AG04449 (cell line): ENCODE measurements at regions not wholly inside any gene's neighbourhood (a gene's known extent, or its start where the extent isn't known, plus 50 kb on each side); places are given as distances from the start of the nearest gene placed in this dataset.
"Not testable (repeated sequence)": the region's sequence is repeated elsewhere in the genome, so short reads cannot be mapped to it uniquely, and the experiment has no call there.

Source experiments
- CTCF ChIA-PET: fragments of 350-600 bp; formaldehyde crosslinking; extraction: SDS; loops from one replicate; lab custom pipeline; 2021; ENCODE audit warnings: antibody characterized with exemption; lab: Yijun Ruan, JAX
- POLR2A ChIA-PET: fragments of 400-600, 350-600 bp; formaldehyde crosslinking; extraction: SDS; loops from one replicate; lab custom pipeline; 2020; ENCODE audit warnings: antibody characterized with exemption, inconsistent platforms; lab: Yijun Ruan, JAX
- DNase-seq: peaks from one replicate; pipeline ENCODE4 v3.0.0-alpha.2; 2010; ENCODE audit warnings: low read depth, low spot score
- H3K4me3 ChIP-seq: 2 replicates; pipeline ENCODE4 v1.5.1; 2011; ENCODE audit warnings: low read depth, mild to moderate bottlenecking, control low read depth, low read length
- TF ChIP-seq, protein P1 (sequence below): IDR thresholded peaks from one replicate; pipeline ENCODE4 v1.5.1; 2011; ENCODE audit warnings: mild to moderate bottlenecking, moderate library complexity, low read length, control low read depth, inconsistent platforms; ENCODE audit not compliant: insufficient read depth; ENCODE audit errors: missing control alignments

GRCh38 chr14:84929086-84929485 is 600.9 kb upstream of the FLRT2 start:
- no peak for DNase-seq
- CTCF ChIA-PET, result no interaction called here
- TF ChIP-seq, protein P1, sequence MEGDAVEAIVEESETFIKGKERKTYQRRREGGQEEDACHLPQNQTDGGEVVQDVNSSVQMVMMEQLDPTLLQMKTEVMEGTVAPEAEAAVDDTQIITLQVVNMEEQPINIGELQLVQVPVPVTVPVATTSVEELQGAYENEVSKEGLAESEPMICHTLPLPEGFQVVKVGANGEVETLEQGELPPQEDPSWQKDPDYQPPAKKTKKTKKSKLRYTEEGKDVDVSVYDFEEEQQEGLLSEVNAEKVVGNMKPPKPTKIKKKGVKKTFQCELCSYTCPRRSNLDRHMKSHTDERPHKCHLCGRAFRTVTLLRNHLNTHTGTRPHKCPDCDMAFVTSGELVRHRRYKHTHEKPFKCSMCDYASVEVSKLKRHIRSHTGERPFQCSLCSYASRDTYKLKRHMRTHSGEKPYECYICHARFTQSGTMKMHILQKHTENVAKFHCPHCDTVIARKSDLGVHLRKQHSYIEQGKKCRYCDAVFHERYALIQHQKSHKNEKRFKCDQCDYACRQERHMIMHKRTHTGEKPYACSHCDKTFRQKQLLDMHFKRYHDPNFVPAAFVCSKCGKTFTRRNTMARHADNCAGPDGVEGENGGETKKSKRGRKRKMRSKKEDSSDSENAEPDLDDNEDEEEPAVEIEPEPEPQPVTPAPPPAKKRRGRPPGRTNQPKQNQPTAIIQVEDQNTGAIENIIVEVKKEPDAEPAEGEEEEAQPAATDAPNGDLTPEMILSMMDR, result no peak
- no peak overlapping the region for H3K4me3 ChIP-seq
- POLR2A ChIA-PET, result no interaction called here

GRCh38 chr14:84929834-84930233 is 600.1 kb upstream of the FLRT2 start:
- ChIA-PET POLR2A (no interaction called here), CTCF (no interaction called here)
- TF ChIP-seq, protein P1, result no peak
- DNase-seq, result no peak
- H3K4me3 ChIP-seq, result no peak overlapping the region

DNA sequence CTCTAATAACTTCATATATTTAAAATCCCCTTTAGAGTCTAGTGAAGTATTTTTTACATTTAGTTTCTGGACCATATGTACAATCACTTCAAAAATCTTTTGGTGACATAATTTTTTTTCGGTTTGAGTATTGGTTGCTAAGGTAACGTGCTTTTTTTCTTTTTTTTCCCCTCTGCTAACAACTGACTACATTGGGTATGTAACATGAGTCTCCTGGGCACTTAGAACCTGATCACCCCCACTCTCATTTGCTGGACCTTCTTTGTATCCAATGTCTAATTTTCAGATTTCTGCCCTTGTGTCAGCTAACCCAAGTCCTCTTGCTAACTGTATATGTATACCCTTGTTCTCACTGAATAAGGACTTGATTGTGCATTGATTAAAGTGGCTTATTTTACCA is 592.9 kb upstream of the FLRT2 start:
- ChIA-PET POLR2A (no interaction called here), CTCF (no interaction called here)
- no peak for DNase-seq
- H3K4me3 ChIP-seq, result no peak overlapping the region
- TF ChIP-seq, protein P1, result no peak

DNA sequence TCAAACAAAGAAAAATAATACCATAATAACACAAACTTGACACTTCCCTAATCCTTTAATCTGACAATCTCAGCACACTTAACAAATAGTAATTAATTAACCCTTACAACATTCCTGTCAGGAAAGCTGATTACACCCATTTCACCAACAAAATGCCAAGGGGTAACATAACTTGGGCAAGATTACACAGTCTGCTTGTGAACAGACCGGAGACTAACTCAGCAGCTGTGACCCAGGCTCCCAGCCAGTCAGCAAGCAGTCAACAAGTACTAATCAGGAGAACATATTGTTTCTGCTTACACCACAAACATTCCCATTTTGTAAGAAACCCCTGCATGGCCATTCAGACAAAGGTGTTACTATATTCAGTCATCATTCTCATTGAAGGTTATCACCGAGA is 592.5 kb upstream of the FLRT2 start:
- POLR2A ChIA-PET, result no interaction called here
- CTCF ChIA-PET, result no interaction called here
- H3K4me3 ChIP-seq, result no peak overlapping the region
- DNase-seq, result no peak
- TF ChIP-seq, protein P1, result no peak

DNA sequence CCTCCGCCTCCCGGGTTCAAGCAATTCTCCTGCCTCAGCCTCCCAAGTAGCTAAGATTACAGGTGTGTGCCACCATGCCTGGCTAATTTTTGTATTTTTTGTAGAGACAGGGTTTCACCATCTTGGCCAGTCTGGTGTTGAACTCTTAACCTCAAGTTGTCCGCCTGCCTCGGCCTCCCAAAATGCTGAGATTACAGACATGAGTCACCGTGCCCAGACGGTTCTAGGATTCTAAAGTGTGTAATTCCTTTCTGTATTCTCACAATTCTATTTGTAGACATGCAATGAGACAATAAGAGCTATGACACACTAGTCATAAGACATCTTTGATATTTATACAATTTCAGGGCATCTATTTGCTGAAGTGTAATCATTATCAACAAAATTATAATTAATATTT is 585.0 kb upstream of the FLRT2 start:
- CTCF ChIA-PET, POLR2A ChIA-PET: not testable (repeated sequence)

GRCh38 chr14:84959851-84960520 is 570.0 kb upstream of the FLRT2 start:
- H3K4me3 ChIP-seq, result no peak overlapping the region
- TF ChIP-seq, protein P1, result no peak
- ChIA-PET CTCF (no interaction called here), POLR2A (no interaction called here)
- DNase-seq, result no peak

More for the DNA sequence above, 585.0 kb upstream of the FLRT2 start:
- DNase-seq, H3K4me3 ChIP-seq: not testable (repeated sequence)

GRCh38 chr14:84961637-84962036 is 568.3 kb upstream of the FLRT2 start:
- DNase-seq, result no peak
- CTCF ChIA-PET, result no interaction called here
- H3K4me3 ChIP-seq, result no peak overlapping the region
- TF ChIP-seq, protein P1, result no peak
- POLR2A ChIA-PET, result no interaction called here
